T-helper 1 cell treated with Interleukin-12 subunit alpha and Interleukin-12 subunit beta and Interleukin-4 antibody, amounts not matched to agents 30 μg/mL and 1 μg/mL, for 36 hours (primary cell): ENCODE measurements at regions not wholly inside any gene's neighbourhood (a gene's known extent, or its start where the extent isn't known, plus 50 kb on each side); places are given as distances from the start of the nearest gene placed in this dataset.

Source experiments
- H3K27ac Mint-ChIP-seq: one replicate; pipeline ENCODE4 v1.8.0; 2021; ENCODE audit warnings: mild to moderate bottlenecking, mixed read lengths
- H3K27me3 Mint-ChIP-seq: one replicate; pipeline ENCODE4 v1.8.0; 2021; ENCODE audit warnings: low read depth, mixed read lengths
- H3K36me3 Mint-ChIP-seq: one replicate; pipeline ENCODE4 v1.8.0; 2021; ENCODE audit warnings: low read depth, mixed read lengths
- H3K4me1 Mint-ChIP-seq: one replicate; pipeline ENCODE4 v1.8.0; 2021; ENCODE audit warnings: low read depth, mixed read lengths
- H3K4me3 Mint-ChIP-seq: one replicate; pipeline ENCODE4 v1.8.0; 2021; ENCODE audit warnings: mild to moderate bottlenecking, moderate library complexity, mixed read lengths
- H3K9me3 Mint-ChIP-seq: one replicate; pipeline ENCODE4 v1.8.0; 2021; ENCODE audit warnings: mixed read lengths

GRCh38 chr2:71934595-71935261 lies 212.9 kb downstream of the CYP26B1 start:
- Mint-ChIP-seq H3K27ac (no peak overlapping the region), H3K9me3 (no peaks in the 10 kb centered on the region), H3K4me1 (no peaks in the 10 kb centered on the region), H3K4me3 (no peak overlapping the region), H3K36me3 (no peaks in the 10 kb centered on the region), H3K27me3 (no peaks in the 10 kb centered on the region)

DNA sequence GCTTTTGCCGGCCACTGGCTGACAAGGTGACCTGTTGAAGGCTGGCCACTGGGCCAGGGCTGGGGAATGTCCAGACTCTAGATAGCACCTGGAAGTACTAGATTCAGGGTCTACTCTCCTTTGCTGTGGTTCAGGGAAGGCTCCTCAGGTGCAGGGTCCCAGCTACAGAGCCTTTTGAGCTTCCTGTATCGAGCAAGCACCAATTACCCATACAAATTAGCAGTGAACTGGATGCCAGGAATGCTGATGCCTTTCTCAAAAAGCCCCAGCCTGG lies 213.4 kb downstream of the CYP26B1 start:
- H3K27me3 Mint-ChIP-seq: no peaks in the 10 kb centered on the region
- H3K4me3 Mint-ChIP-seq: no peak overlapping the region
- no peaks in the 10 kb centered on the region for H3K4me1 Mint-ChIP-seq
- H3K9me3 Mint-ChIP-seq: no peaks in the 10 kb centered on the region
- H3K36me3 Mint-ChIP-seq: no peaks in the 10 kb centered on the region
- no peak overlapping the region for H3K27ac Mint-ChIP-seq

DNA sequence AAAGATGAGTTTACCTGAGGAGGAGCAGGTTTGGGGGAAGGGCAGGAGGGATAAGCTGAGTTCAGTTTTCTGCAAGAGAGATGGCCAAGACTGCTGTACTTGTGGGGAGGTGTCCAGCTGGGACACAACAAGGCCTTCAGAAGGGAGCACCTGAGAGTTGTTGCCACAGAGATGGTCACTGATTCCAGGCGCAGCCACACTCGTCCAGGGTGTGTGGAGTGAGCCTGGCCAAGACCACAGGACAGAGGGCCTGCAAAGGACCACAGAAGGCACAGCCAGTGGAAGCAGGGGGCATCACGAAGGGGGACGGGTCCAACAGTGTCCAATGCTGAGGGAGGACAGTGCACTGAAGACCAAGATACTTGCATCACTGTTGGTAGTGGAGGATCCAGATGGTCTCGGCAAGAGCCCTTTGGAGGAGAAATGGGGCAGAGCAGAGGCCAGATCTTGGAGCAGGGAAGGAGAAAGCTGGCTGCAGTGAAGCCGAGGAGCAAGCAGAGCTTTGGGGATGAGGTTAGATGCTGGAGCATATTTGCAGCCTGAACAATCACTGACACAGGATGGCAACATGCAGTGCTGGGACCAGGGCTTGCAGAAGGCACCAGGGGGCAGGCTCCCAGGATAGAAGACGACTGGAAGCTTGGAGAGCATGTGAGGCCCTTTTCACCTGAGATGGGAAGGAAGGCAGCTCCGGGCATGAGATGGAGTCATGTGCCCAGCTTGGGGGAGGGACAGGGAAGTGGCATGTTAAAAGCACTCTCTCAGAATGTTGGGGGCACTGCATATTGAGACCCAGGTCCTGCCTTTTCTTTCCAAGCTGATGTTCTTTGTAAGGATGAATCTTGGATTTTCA lies 214.0 kb downstream of the CYP26B1 start:
- Mint-ChIP-seq H3K9me3 (no peaks in the 10 kb centered on the region), H3K27me3 (no peaks in the 10 kb centered on the region), H3K27ac (peak overlapping the region; percentile 31), H3K36me3 (no peaks in the 10 kb centered on the region), H3K4me3 (no peak overlapping the region), H3K4me1 (no peaks in the 10 kb centered on the region)

GRCh38 chr2:71932780-71933466 lies 214.7 kb downstream of the CYP26B1 start:
- no peaks in the 10 kb centered on the region for H3K27me3 Mint-ChIP-seq
- no peaks in the 10 kb centered on the region for H3K9me3 Mint-ChIP-seq
- no peaks in the 10 kb centered on the region for H3K4me1 Mint-ChIP-seq
- H3K36me3 Mint-ChIP-seq: no peaks in the 10 kb centered on the region
- no peak overlapping the region for H3K27ac Mint-ChIP-seq
- no peak overlapping the region for H3K4me3 Mint-ChIP-seq

- no peaks in the 10 kb centered on the region for H3K9me3 Mint-ChIP-seq
- H3K4me1 Mint-ChIP-seq: no peaks in the 10 kb centered on the region
- no peak overlapping the region for H3K4me3 Mint-ChIP-seq
- H3K27ac Mint-ChIP-seq: no peak overlapping the region
- no peaks in the 10 kb centered on the region for H3K27me3 Mint-ChIP-seq
- H3K36me3 Mint-ChIP-seq: no peaks in the 10 kb centered on the region
These were observed 215.5 kb downstream of the CYP26B1 start for GRCh38 chr2:71932037-71932779.

- Mint-ChIP-seq H3K4me3 (no peak overlapping the region), H3K36me3 (no peaks in the 10 kb centered on the region), H3K27me3 (no peaks in the 10 kb centered on the region), H3K4me1 (no peaks in the 10 kb centered on the region), H3K27ac (no peak overlapping the region), H3K9me3 (no peaks in the 10 kb centered on the region)
These were observed 217.5 kb downstream of the CYP26B1 start for GRCh38 chr2:71930049-71930681.

GRCh38 chr2:71929482-71929772 lies 218.2 kb downstream of the CYP26B1 start:
- H3K4me1 Mint-ChIP-seq: no peaks in the 10 kb centered on the region
- no peaks in the 10 kb centered on the region for H3K36me3 Mint-ChIP-seq
- H3K27ac Mint-ChIP-seq: no peak overlapping the region
- no peaks in the 10 kb centered on the region for H3K9me3 Mint-ChIP-seq
- H3K4me3 Mint-ChIP-seq: no peak overlapping the region
- no peaks in the 10 kb centered on the region for H3K27me3 Mint-ChIP-seq

GRCh38 chr2:71928734-71929481 lies 218.8 kb downstream of the CYP26B1 start:
- no peaks in the 10 kb centered on the region for H3K9me3 Mint-ChIP-seq
- H3K27me3 Mint-ChIP-seq: no peaks in the 10 kb centered on the region
- no peak overlapping the region for H3K4me3 Mint-ChIP-seq

DNA sequence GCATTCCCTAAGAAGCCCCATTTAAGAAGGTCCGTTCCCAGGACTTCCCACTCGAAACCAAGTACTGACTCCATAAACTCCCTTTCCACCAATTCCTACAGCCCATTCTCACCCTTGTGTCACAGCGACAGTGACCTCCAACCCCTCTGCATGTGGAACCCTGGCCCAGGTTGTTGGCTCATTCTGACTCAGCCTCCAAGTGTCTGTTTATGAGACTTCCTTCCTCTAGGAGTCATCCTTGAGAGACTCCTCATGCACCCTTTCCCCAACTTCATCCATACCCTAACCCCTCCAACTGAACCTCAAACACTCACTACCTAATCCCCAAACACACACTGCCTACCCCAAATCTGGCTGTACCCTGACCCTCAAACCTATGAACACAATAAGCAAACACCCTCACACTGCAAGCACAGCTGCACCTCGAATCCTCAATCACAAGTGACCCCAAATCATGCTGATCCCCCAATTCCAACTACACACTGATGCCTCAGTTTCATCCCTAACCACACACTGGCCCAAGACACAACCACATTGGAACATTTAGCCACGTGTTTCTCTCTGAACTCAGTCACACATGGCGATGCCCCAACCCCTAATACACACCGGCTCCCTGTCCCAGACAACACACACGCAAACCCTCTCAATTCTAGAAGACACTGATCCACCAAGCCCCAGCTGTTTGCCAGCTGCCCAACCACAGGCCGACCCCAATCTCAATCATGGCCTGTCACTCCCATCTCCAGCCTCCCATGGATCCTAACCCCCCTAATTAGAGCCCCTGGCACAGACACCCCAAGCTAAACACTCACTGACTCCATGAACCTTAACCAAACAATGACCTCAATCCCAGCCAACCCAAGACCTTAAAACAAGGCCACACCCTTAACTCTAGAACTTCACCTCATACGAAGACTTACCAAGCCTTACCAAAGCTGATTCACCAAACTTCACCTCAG lies 219.6 kb downstream of the CYP26B1 start:
- no peaks in the 10 kb centered on the region for H3K36me3 Mint-ChIP-seq
- H3K9me3 Mint-ChIP-seq: no peaks in the 10 kb centered on the region
- H3K4me3 Mint-ChIP-seq: no peak overlapping the region
- H3K4me1 Mint-ChIP-seq: no peaks in the 10 kb centered on the region
- no peaks in the 10 kb centered on the region for H3K27me3 Mint-ChIP-seq
- no peak overlapping the region for H3K27ac Mint-ChIP-seq

More at GRCh38 chr2:71928734-71929481, 218.8 kb downstream of the CYP26B1 start:
- no peak overlapping the region for H3K27ac Mint-ChIP-seq
- H3K4me1 Mint-ChIP-seq: no peaks in the 10 kb centered on the region
- no peaks in the 10 kb centered on the region for H3K36me3 Mint-ChIP-seq

DNA sequence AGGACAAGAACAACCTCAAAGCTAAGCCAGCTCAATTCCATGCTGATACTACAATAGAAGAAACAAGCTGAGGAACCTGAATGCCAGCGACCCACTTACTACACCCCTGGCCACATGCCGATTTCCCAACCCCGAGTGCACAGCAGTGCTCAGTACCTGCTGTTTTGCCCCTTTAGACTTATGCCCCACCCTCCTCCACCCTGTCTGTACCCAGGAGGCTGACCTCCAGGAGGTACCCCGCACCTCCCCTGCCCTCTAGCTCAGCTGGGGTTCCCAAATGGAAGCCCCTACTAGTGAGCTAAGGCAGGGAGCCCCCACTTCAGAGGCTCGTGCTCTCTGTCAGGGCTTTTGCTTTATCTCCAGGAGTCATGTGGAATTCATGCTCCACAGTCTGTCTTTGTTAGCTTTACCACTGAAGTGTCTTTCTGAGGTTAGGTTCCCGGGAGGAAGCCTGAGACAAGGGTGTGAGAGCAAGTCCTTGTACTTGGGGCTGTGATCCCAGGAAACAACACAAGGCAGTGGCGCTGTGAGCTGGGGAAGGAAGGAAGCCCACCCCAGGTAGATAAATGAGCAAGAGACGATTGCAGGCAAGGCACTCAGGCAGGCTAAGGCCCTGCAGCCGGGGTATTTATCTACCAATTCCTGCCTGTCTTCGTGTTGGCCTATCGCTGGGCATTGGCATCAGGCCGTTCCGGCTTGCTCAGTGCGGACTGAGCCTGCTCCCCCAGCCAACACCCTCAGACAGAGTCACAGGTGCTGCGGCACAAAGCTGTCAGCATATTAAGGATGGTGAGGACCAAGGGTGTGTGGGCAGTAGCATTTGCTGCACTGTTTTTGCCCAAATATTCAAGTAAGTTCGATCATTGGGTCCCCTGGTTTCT lies 220.5 kb downstream of the CYP26B1 start:
- Mint-ChIP-seq H3K27me3 (no peaks in the 10 kb centered on the region), H3K4me3 (no peak overlapping the region), H3K27ac (no peak overlapping the region), H3K4me1 (no peaks in the 10 kb centered on the region), H3K9me3 (no peaks in the 10 kb centered on the region), H3K36me3 (no peaks in the 10 kb centered on the region)

GRCh38 chr2:71926089-71926447 lies 221.6 kb downstream of the CYP26B1 start:
- H3K4me3 Mint-ChIP-seq: no peak overlapping the region
- no peak overlapping the region for H3K27ac Mint-ChIP-seq
- no peaks in the 10 kb centered on the region for H3K9me3 Mint-ChIP-seq
- H3K36me3 Mint-ChIP-seq: no peaks in the 10 kb centered on the region
- H3K4me1 Mint-ChIP-seq: no peaks in the 10 kb centered on the region
- H3K27me3 Mint-ChIP-seq: no peaks in the 10 kb centered on the region

GRCh38 chr2:71925268-71926088 lies 222.2 kb downstream of the CYP26B1 start:
- H3K4me3 Mint-ChIP-seq: no peak overlapping the region
- H3K4me1 Mint-ChIP-seq: no peaks in the 10 kb centered on the region
- no peaks in the 10 kb centered on the region for H3K9me3 Mint-ChIP-seq
- no peak overlapping the region for H3K27ac Mint-ChIP-seq
- H3K27me3 Mint-ChIP-seq: no peaks in the 10 kb centered on the region
- H3K36me3 Mint-ChIP-seq: no peaks in the 10 kb centered on the region
